HFFc6 (cell line): ENCODE measurements at regions not wholly inside any gene's neighbourhood (a gene's known extent, or its start where the extent isn't known, plus 50 kb on each side); places are given as distances from the start of the nearest gene placed in this dataset.

Experiments
- DNase-seq: peaks from one replicate; pipeline ENCODE4 v3.0.0-alpha.2; 2018
- H3K27ac Mint-ChIP-seq: 2 replicates; pipeline ENCODE4 v1.8.0; 2020; ENCODE audit warnings: mild to moderate bottlenecking, mixed read lengths
- H3K27me3 Mint-ChIP-seq: 2 replicates; pipeline ENCODE4 v1.8.0; 2021; ENCODE audit warnings: mild to moderate bottlenecking, moderate library complexity, mixed read lengths; ENCODE audit not compliant: insufficient read depth
- H3K36me3 Mint-ChIP-seq: 2 replicates; pipeline ENCODE4 v1.8.0; 2021; ENCODE audit warnings: low read depth, mixed read lengths
- H3K4me1 Mint-ChIP-seq: 2 replicates; pipeline ENCODE4 v1.8.0; 2020; ENCODE audit warnings: low read depth, mixed read lengths
- H3K4me3 Mint-ChIP-seq: 2 replicates; pipeline ENCODE4 v1.8.0; 2020; ENCODE audit warnings: mild to moderate bottlenecking, moderate library complexity, mixed read lengths
- H3K9me3 Mint-ChIP-seq: 2 replicates; pipeline ENCODE4 v1.8.0; 2020; ENCODE audit warnings: mild to moderate bottlenecking, mixed read lengths
- CTCF ChIP-seq: fragments of 200-600 bp; sonication (generic); IDR thresholded peaks from 2 replicates; pipeline ENCODE4 v1.5.0; 2021; ENCODE audit warnings: antibody characterized with exemption, mild to moderate bottlenecking

DNA sequence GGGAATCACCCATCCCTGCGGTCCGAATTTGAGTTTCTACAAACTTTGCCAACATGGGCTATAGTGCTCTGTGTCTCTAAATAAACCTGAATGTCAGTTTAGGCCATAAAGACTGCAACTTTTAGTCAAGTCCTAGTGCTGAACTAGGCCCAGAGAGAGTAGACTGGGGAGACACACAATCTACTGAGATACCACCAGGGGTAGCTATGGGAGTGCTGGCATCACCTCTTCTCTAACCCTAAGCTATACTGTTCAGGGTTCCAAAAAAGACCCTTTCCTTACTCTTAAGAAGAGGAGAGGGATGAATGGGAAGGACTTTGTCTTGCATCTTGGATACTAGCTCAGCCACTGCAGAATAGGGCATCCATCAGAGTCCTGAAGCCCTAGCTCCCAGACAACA, 866.7 kb upstream of the PRMT6 start:
- H3K4me3 Mint-ChIP-seq, result no peak overlapping the region
- H3K27ac Mint-ChIP-seq, result no peak overlapping the region
- H3K27me3 Mint-ChIP-seq, result no peaks in the 10 kb centered on the region
- peaks cover 56% of the 10 kb centered on the region for H3K9me3 Mint-ChIP-seq
- no peak for TF ChIP-seq CTCF
- H3K36me3 Mint-ChIP-seq, result no peaks in the 10 kb centered on the region
- DNase-seq, result no peak
- H3K4me1 Mint-ChIP-seq, result no peaks in the 10 kb centered on the region

- no peaks in the 10 kb centered on the region for H3K4me1 Mint-ChIP-seq
- no peaks in the 10 kb centered on the region for H3K27me3 Mint-ChIP-seq
- no peak for TF ChIP-seq CTCF
- no peak overlapping the region for H3K27ac Mint-ChIP-seq
- H3K36me3 Mint-ChIP-seq, result no peaks in the 10 kb centered on the region
- DNase-seq, result no peak
- H3K9me3 Mint-ChIP-seq, result peaks cover 57% of the 10 kb centered on the region
- no peak overlapping the region for H3K4me3 Mint-ChIP-seq
These were observed 862.3 kb upstream of the PRMT6 start for GRCh38 chr1:106194206-106194605.

DNA sequence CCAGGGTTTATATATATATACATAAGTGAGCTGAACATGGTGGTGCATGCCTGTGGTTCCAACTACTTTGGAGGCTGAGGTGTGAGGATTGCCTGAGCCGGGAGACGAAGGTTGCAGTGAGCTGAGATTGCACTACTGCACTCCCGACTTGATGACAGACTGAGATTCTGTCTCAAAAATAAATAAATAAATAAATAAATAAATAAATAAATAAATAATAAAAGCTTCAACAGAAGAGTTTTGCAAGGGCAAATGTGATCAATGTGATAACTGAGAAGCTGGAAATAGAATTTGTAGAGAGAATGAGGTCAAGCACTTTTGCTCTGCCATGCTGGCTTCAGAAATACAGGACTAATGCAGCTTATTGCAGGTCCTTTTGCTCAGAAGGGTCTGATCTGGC, 855.8 kb upstream of the PRMT6 start:
- H3K36me3 Mint-ChIP-seq, result no peaks in the 10 kb centered on the region
- H3K4me3 Mint-ChIP-seq, result no peak overlapping the region
- peaks cover 23% of the 10 kb centered on the region for H3K9me3 Mint-ChIP-seq
- no peak overlapping the region for H3K27ac Mint-ChIP-seq
- no peak for DNase-seq
- no peaks in the 10 kb centered on the region for H3K27me3 Mint-ChIP-seq
- no peaks in the 10 kb centered on the region for H3K4me1 Mint-ChIP-seq
- no peak for TF ChIP-seq CTCF

GRCh38 chr1:106207185-106207584, 849.3 kb upstream of the PRMT6 start:
- Mint-ChIP-seq H3K4me3 (no peak overlapping the region), H3K27ac (no peak overlapping the region), H3K4me1 (no peaks in the 10 kb centered on the region), H3K9me3 (no peaks in the 10 kb centered on the region; the same call in none of the 2 replicates), H3K36me3 (no peaks in the 10 kb centered on the region), H3K27me3 (no peaks in the 10 kb centered on the region)
- DNase-seq, result no peak
- TF ChIP-seq CTCF, result no peak

DNA sequence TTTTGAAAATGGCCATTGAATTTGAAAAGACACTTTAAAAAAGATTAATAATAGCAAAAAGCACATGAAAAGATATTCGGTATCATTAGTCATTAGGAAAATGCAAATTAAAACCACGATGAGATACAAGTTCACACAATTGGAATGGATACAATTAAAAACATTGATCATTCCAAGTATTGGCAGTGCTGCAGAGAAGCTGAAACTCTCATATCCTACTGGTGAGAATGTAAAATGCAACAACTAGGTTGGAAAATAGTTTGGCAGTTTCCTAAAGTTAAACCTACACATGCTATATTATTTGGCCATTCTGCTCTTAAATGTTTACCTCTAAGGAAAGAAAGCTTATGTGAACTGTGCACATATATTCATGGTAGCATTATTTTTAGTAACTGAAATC, 838.7 kb upstream of the PRMT6 start:
- DNase-seq, result no peak
- Mint-ChIP-seq H3K4me1 (no peaks in the 10 kb centered on the region), H3K27me3 (no peaks in the 10 kb centered on the region; the same call in 1 of the 2 replicates), H3K4me3 (no peak overlapping the region), H3K27ac (no peak overlapping the region), H3K36me3 (no peaks in the 10 kb centered on the region), H3K9me3 (peaks cover 19% of the 10 kb centered on the region)
- TF ChIP-seq CTCF, result no peak

GRCh38 chr1:106222403-106222802, 834.1 kb upstream of the PRMT6 start:
- Mint-ChIP-seq H3K4me1 (no peaks in the 10 kb centered on the region), H3K9me3 (peaks cover 16% of the 10 kb centered on the region), H3K36me3 (no peaks in the 10 kb centered on the region), H3K27me3 (no peaks in the 10 kb centered on the region; the same call in 1 of the 2 replicates), H3K4me3 (no peak overlapping the region), H3K27ac (no peak overlapping the region)
- DNase-seq, result no peak
- no peak for TF ChIP-seq CTCF
